Right atrium auricular region (tissue), 2 donors: ENCODE measurements at regions not wholly inside any gene's neighbourhood (a gene's known extent, or its start where the extent isn't known, plus 50 kb on each side); places are given as distances from the start of the nearest gene placed in this dataset.

ENCODE experiments used
- DNase-seq: peaks from one replicate; pipeline ENCODE4 v3.0.0-alpha.2; 2019; ENCODE audit warnings: low spot score
- H3K27ac ChIP-seq, 2 donors: fragments of 200-600 bp; sonication (generic); 1 replicate in 1 of 2; 2 replicates in 1 of 2; pipeline ENCODE4 v1.5.1; 2016 to 2019
- H3K27me3 ChIP-seq, 2 donors: fragments of 200-600 bp; sonication (generic); one replicate each; pipeline versions ENCODE4 v1.5.1 to v1.6.0; 2017 to 2019
- H3K36me3 ChIP-seq: fragments of 200-600 bp; sonication (generic); one replicate; pipeline ENCODE4 v1.5.1; 2016
- H3K4me1 ChIP-seq, 2 donors: fragments of 200-600 bp; sonication (generic); one replicate each; pipeline versions ENCODE4 v1.5.1 to v1.6.0; 2017 to 2019
- H3K4me3 ChIP-seq, 2 donors: fragments of 200-600 bp; sonication (generic); 1 replicate in 1 of 2; 2 replicates in 1 of 2; pipeline ENCODE4 v1.5.1; 2017 to 2019; ENCODE audit warnings: mild to moderate bottlenecking in 1 of 2, moderate library complexity in 1 of 2
- H3K9me3 ChIP-seq, 2 donors: fragments of 200-600 bp; sonication (generic); one replicate each; pipeline ENCODE4 v1.5.1; 2019
- TF ChIP-seq, protein P1 (sequence below), 2 donors: fragments of 200-600 bp; sonication (generic); IDR thresholded peaks; one replicate each; pipeline ENCODE4 v1.5.1; 2019; ENCODE audit warnings: antibody characterized with exemption in 2 of 2

DNA sequence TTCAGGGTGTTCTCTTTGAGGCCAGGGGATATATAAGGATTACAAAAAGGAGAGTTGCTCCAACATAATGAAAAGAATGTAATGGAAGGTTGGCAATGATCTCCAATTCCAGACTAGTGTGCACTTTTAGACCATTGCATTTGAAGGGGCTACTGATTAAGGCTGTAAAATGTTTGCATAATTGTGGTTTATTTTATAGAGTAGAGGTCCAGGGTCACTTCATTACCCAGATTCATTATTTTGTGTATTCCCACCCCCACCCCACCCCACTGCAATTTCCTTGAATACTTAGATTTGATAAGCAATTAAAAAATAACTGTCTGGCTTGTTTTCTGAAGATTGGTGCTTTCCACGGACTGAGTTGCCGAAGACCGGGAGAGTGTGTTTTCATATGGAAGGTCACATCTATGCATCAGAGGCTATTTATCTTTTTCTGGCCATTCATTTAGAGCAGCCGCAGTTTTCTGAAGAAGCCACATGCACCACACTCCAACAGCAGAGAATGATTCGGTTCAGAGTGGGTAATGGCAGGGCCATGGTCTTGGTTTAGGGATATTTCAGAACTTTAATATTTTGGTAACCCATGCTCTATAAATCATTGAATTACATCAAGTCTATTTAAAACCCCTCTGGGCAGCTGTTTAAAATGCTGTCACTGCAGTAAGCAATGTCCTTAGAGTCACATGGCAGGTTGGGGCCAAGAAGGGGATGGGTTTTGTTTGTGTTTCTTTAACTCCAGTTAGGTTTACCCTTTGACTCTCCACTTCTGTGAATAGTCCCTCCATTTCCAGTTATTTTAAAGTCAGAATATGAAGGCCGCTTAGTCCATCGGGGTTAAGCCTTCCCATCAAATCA lies 94.6 kb downstream of the TMEM30B start:
- DNase-seq, result no peak
- H3K4me3 ChIP-seq, result no peak overlapping the region
- H3K27me3 ChIP-seq, result no peaks in the 10 kb centered on the region
- peaks cover 0 to 8% of the 10 kb centered on the region in 2 donors for H3K4me1 ChIP-seq
- TF ChIP-seq, protein P1, sequence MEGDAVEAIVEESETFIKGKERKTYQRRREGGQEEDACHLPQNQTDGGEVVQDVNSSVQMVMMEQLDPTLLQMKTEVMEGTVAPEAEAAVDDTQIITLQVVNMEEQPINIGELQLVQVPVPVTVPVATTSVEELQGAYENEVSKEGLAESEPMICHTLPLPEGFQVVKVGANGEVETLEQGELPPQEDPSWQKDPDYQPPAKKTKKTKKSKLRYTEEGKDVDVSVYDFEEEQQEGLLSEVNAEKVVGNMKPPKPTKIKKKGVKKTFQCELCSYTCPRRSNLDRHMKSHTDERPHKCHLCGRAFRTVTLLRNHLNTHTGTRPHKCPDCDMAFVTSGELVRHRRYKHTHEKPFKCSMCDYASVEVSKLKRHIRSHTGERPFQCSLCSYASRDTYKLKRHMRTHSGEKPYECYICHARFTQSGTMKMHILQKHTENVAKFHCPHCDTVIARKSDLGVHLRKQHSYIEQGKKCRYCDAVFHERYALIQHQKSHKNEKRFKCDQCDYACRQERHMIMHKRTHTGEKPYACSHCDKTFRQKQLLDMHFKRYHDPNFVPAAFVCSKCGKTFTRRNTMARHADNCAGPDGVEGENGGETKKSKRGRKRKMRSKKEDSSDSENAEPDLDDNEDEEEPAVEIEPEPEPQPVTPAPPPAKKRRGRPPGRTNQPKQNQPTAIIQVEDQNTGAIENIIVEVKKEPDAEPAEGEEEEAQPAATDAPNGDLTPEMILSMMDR (IDR thresholded peaks at IDR 0.05), result no peak
- no peaks in the 10 kb centered on the region for H3K9me3 ChIP-seq
- no peak overlapping the region for H3K27ac ChIP-seq
- H3K36me3 ChIP-seq, result no peaks in the 10 kb centered on the region

DNA sequence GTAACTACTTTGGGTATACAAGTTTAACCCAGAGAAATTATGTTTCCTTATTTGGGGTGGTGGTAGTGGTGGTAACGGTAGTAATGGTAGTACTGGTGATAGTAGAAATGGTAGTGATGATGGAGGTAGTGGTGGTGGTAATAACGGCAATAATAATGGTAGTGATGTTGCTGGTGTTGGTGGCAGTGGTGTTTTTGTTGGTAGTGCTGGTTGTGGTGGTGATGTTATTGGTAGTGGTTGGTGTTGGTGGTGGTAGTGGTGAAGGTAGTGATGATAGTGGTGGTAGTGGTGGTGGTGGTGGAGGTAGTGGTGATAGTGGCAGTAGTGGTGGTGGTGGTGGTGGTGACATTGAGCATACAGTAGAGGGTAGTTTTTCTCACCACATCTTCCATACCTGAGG lies 95.6 kb downstream of the TMEM30B start:
- DNase-seq, result no peak
- TF ChIP-seq, protein P1 (IDR thresholded peaks at IDR 0.05), result no peak
- no peaks in the 10 kb centered on the region for H3K9me3 ChIP-seq
- no peak overlapping the region for H3K27ac ChIP-seq
- no peaks in the 10 kb centered on the region for H3K36me3 ChIP-seq
- no peaks in the 10 kb centered on the region for H3K27me3 ChIP-seq
- peaks cover 0 to 8% of the 10 kb centered on the region in 2 donors for H3K4me1 ChIP-seq
- no peak overlapping the region for H3K4me3 ChIP-seq

DNA sequence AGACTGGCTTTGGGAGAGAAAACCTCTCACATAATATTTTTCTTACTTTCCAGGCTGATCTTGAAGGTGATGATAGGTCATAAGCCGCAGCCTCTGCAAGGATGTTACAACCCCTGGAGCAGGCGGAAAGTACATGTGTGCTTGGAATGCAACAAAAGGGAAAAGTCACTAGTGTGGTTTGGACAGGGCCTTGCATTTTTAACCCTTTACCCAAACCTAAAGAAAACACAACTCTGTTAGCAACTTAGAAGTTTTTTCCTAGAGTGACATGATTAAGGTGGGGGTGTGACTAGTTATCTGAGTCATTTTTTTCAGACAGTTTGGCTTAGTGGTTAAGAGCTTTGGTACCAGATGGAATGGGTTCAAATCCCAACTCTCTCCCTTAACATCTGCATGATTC lies 97.0 kb downstream of the TMEM30B start:
- Histone ChIP-seq H3K9me3 (no peaks in the 10 kb centered on the region), H3K36me3 (no peaks in the 10 kb centered on the region), H3K4me3 (no peak overlapping the region), H3K27me3 (no peaks in the 10 kb centered on the region), H3K4me1 (peaks cover 0 to 6% of the 10 kb centered on the region in 2 donors), H3K27ac (no peak overlapping the region)
- DNase-seq, result no peak
- TF ChIP-seq, protein P1 (IDR thresholded peaks at IDR 0.05), result no peak

- no peak for DNase-seq
- no peak overlapping the region for H3K4me3 ChIP-seq
- no peaks in the 10 kb centered on the region for H3K27me3 ChIP-seq
- H3K4me1 ChIP-seq, result no peaks in the 10 kb centered on the region
- H3K36me3 ChIP-seq, result no peaks in the 10 kb centered on the region
- no peak overlapping the region for H3K27ac ChIP-seq
- no peaks in the 10 kb centered on the region for H3K9me3 ChIP-seq
- TF ChIP-seq, protein P1 (IDR thresholded peaks at IDR 0.05), result no peak
Observed at GRCh38 chr14:61183196-61183885, 97.8 kb downstream of the TMEM30B start.

GRCh38 chr14:61179796-61180398 lies 101.2 kb downstream of the TMEM30B start:
- no peak for DNase-seq
- H3K27ac ChIP-seq, result no peak overlapping the region
- no peaks in the 10 kb centered on the region for H3K27me3 ChIP-seq
- H3K4me3 ChIP-seq, result no peak overlapping the region
- H3K4me1 ChIP-seq, result no peaks in the 10 kb centered on the region
- H3K9me3 ChIP-seq, result no peaks in the 10 kb centered on the region
- H3K36me3 ChIP-seq, result no peaks in the 10 kb centered on the region
- TF ChIP-seq, protein P1 (IDR thresholded peaks at IDR 0.05), result no peak
